GM21737 (cell line): ENCODE measurements at regions not wholly inside any gene's neighbourhood (a gene's known extent, or its start where the extent isn't known, plus 50 kb on each side); places are given as distances from the start of the nearest gene placed in this dataset.
"Not testable (repeated sequence)": the region's sequence is repeated elsewhere in the genome, so short reads cannot be mapped to it uniquely, and the experiment has no call there.

Source experiments
- ATAC-seq: cut with Tn5 transposase; IDR thresholded peaks from one replicate; pipeline ENCODE4 v1.9.1; 2021; ENCODE audit warnings: mild to moderate bottlenecking, moderate library complexity; ENCODE audit not compliant: unreplicated experiment

DNA sequence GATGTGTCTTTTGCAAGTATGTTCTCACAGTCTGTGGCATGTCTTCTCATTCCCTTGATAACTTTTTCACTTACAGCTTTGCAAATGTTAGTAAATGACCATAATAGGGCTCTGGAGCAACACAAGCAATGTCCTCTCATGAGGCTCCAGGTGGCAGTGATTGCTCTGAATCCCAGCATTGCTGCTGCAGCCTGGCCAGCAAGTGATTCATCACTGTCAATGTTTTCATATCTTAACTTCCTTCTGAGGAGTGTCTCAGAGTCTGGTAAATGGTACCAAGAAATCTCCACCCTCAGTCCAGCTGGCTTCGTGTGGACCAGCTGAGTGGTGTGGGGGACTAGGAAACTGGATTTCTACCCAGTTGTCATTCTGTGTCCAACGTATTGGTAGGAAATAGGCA is 139.6 kb downstream of the MYLK4 start:
- ATAC-seq, result no peak

GRCh38 chr6:2608503-2608902 is 142.2 kb downstream of the MYLK4 start:
- ATAC-seq, result no peak

- ATAC-seq, result no peak
These were observed 150.4 kb downstream of the MYLK4 start for GRCh38 chr6:2600363-2600762.

GRCh38 chr6:2599817-2600216 is 150.9 kb downstream of the MYLK4 start:
- ATAC-seq, result no peak

DNA sequence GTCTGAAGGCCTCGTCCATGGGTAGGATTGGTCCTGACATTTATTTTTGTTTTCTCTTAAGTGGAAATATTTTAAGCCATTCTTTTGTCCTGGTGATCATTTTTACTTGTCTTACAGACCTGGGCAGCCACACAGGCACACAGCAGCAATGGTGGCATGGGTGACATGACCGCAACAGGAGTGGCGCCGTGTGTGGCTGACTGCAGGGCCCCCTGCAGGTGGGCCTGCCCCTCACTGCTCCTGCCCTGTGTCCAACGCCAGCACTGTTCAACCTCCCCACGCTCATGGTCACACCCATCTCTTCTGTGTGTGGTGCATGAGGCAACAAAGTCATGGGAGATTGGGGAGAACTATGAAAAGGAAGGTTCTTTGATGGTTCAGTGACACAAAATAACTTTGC is 151.9 kb downstream of the MYLK4 start:
- no peak for ATAC-seq

DNA sequence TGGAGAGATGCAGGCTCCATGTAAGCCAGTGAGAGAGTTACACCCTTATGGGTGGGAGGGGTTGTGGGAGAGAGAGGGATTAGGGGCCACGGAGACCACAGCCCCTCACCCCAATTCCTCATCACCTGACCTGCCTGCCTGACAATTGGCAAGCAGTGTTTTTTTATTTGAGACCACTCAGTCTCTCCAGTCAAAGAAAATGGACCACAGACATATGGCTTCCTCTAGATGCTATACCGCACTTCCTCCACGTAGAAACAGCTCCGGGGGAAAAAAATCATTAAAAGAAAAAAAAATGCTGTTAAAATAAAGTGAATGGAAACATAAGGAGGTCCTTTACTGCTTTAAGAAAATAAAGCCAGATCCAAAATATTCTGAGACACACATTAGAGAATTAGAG is 152.7 kb downstream of the MYLK4 start:
- ATAC-seq, result no peak

DNA sequence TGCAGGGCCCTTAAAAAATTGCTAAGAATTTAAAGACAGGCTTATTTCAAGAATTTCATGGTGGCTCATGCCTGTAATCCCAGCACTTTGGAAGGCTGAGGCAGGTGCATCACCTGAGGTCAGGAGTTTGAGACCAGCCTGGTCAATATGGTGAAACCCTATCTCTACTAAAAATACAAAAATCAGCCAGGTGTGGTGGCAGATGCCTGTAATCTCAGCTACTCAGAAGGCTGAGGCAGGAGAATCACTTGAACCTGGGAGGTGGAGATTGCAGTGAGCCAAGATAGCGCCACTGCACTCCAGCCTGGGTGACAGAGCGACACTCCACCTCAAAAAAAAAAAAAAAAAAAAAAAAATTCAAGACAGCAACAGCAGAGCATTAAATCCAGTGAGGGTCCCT is 153.3 kb downstream of the MYLK4 start:
- ATAC-seq, result not testable (repeated sequence)

GRCh38 chr6:2596222-2596621 is 154.5 kb downstream of the MYLK4 start:
- ATAC-seq, result no peak

GRCh38 chr6:2594868-2595267 is 155.9 kb downstream of the MYLK4 start:
- ATAC-seq, result no peak

GRCh38 chr6:2593167-2593566 is 157.6 kb downstream of the MYLK4 start:
- ATAC-seq, result no peak

DNA sequence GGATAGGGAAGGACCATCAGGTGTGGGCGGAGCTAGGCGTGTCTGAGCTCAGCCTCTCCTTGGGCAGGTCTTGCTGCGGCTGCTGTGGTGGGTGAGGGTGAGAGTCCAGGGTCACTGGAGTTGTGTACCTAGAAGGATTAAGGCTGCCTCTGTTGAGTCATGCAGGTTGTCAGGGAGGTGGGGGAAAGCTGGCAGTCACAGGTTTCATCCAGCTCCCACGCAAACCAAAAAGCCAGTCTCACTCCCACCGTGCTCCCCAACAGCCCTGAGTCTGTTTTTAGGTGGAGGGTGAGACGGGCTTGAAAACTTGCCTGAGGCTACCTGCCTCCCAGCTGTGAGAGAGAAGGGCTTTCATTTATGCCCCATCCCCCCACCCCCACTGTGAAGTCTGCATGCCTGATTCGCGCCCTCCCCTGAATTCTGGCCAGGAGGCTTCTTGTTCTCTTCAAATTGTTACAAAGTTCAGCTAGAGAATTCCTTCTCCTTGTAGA is 161.5 kb downstream of the MYLK4 start:
- no peak for ATAC-seq

- no peak for ATAC-seq
These were observed 167.3 kb downstream of the MYLK4 start for GRCh38 chr6:2583459-2583858.

DNA sequence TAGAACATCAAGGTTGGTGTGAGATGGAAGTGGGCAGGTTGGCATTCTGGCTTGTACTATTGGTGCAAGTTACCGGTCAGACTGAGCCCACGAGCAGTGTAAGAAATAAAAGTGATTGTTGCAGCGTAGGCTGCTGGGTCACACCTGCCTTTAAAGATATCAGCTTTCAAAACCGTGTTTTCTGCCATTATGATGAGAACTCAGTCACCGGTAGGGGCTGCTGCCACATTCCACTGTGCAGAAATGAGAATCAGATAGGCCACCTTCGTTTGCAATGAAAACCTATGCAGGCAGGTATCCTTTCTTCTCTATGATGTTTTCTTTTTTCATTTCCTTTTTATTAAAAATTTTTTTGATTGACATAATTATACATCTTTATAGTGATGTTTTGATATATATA is 168.5 kb downstream of the MYLK4 start:
- ATAC-seq, result no peak

GRCh38 chr6:2581611-2582010 is 169.1 kb downstream of the MYLK4 start:
- no peak for ATAC-seq

- ATAC-seq, result no peak
These were observed 169.7 kb downstream of the MYLK4 start for GRCh38 chr6:2581011-2581410.

DNA sequence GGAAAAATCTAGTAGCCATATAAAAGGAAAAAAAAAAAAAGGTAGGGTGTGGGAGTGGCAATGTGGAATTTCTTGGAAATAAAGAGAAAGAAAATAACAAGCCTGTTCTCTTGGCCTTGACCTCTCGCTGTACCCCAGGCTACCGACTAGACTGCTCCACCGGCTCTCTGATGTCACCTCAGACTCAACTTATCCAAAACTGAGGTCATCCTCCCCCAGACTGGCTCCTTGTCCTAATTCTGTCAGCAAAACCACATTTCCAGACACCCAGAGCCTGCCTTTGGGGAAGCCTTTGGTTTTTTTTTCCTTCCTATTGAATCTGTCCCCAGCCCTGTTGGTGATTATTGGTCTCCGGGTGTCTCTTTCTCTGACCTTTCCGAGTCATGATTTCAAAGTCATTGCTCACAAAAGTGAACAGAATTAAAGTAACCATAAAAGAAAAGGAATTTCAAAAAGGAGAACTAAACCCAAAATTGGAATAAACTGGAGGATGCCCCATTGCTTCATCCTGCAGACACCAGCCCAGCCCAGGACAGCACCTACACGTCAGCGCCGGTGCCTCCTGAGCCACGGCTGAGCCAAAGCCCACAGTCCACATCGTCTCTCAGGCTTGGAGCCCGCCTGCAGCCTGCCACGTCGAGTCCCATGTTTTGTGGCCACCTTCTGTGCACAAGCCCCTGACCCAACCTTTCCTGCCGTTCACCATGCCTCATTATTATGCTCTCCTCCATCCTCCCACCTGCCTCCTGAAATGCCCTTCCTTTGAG is 170.7 kb downstream of the MYLK4 start:
- ATAC-seq, result no peak

- no peak for ATAC-seq
These were observed 171.4 kb downstream of the MYLK4 start for GRCh38 chr6:2579241-2579761.

DNA sequence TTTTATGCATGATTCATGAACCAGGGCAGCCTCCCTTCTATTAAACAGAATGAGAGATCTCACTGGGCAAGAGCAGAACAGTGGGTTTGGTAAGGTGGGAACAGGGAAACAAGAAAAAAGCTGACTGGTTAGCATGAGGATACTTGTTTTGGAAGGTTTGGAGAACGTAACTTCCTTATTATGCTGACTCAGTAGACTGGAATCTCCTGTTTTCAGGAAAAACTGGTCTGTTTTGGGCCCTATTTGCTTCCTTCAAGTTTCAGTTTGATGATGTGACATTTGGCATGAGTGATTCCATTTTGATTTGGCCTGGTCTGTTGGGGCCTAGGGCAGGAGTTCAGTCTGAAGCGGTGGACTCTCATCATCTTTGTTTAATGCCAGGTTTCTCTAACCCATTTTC is 172.0 kb downstream of the MYLK4 start:
- ATAC-seq, result no peak

GRCh38 chr6:2576499-2576898 is 174.2 kb downstream of the MYLK4 start:
- no peak for ATAC-seq

DNA sequence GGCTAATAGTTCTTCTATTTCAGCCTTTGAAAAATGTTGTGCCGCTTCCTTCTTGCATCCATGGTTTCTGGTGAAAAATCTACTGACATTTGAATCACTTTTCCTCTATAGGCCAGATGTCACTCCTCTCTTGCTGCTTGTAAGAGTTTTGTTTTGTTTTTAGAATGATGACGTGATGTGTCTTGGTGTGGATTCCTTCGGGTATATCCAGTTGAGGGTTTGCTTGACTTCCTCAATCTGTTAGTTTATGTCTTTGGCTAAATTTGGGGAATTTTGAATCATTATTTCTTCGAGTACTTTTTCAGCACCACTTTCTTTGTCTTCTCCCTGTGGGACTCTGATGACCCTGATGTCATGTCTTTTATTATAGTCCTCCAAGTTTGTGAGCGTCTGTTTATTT is 175.5 kb downstream of the MYLK4 start:
- no peak for ATAC-seq

- not testable (repeated sequence) for ATAC-seq
These were observed 181.3 kb downstream of the MYLK4 start for GRCh38 chr6:2569420-2569819.

DNA sequence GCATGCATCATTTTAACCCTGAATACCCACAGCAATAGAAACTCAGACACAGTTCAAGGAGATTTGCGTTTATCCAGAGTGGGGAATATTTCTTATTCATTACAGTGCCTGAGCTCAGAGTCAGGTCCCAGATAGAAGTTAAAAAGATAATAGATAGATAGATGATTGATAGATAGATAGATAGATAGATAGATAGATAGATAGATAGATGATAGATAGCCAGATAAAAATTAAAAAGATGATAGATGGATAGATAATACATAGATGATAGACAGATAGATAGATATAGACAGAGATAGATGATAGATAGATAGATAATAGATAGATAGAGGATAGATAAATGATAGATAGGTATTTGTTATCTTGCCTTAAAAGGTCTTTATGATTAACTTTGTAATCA is 184.7 kb downstream of the MYLK4 start:
- ATAC-seq, result no peak

DNA sequence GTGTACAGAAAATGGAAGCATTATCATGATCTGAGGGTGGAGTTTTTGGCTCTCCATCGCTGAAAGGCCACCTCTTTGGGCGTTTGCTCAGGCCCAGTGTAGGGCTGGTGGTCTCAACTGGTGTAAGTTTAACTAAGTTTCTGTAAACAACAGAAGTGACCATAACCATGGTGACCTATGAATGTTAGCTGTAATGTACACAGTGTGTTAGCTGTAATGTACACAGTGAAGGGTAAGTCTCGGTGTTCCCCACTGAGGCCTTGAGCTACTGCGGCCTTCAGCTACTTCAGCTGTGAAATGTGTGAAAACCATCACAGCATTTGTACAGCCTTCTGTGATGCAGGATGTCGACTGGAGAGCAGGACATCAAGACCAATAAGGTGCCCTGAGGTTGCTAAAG is 185.2 kb downstream of the MYLK4 start:
- no peak for ATAC-seq
